Activated CD4-positive, CD25-positive, alpha-beta regulatory T cell treated with anti-CD3 and anti-CD28 coated beads, Interleukin-2, amount 50 U/mL, for 72 hours (primary cell): ENCODE measurements at regions not wholly inside any gene's neighbourhood (a gene's known extent, or its start where the extent isn't known, plus 50 kb on each side); places are given as distances from the start of the nearest gene placed in this dataset.

Experiments used
- DNase-seq: peaks from one replicate; pipeline ENCODE4 v3.0.0; 2021

DNA sequence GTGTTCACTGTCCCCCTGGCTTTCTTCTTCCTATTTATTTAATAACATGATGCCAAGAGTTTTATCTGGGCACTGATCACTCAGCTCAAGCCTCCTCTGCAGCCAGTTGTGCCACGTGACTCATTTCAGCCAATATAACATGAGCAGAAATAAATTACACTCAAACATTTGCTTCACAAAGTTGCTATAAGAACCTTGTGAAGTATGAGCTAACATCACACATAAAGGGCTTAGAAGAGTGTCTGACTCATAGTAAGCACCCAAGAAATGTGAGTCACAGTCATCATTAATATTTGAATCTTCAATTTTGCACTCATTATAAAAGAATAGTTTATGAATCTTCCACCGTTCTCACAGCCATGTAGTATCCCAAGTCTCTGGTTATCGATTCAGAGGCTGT lies 414.6 kb upstream of the NPVF start:
- no peak for DNase-seq

DNA sequence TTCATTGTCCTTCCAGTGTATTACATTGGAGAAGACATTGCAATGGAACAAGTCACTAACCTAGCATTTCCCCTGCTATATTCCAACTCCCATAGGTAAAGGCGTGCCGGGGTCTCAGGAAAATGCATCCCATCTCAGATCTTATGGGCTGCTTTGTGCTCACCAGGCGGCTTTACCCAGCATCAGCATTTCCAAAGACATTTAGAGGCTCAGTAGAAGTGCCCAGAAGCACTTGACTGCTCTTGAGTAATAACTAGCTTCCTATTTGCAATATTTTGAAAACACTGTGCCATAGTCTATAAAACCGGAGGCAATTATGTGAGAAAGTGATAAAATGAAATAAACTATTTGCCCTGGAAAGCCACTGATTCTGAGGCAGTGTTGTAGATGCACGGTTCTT lies 415.0 kb upstream of the NPVF start:
- DNase-seq, result no peak

DNA sequence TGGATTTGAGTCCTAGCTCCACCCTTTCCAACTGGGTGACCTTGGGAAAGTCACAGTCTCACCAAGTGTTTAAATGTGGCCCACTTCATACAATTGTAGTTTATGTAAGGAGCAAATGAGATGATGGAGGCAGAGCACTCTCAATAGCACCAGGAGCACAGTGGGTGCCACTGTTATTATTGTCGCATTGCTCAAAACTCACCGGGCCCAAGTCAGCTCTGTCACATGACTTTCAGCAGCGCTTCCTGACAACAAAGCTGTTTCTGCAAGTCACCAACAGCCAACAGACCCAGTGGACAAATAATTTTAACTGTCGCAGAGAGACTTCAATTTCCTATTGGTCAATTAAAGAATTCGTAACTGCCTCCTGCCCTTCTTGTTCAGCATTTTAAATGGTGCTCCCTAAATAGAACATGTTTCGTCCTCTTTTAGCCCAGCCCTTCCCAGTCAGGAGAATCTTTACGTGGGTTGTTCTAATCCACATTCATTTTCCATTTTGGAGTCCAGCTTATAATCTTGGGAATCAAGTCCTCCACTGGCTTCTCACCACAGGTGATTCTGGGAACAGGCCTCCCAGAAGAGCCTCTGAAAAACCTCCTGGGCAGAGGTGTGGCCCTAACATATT lies 415.6 kb upstream of the NPVF start:
- DNase-seq, result no peak

DNA sequence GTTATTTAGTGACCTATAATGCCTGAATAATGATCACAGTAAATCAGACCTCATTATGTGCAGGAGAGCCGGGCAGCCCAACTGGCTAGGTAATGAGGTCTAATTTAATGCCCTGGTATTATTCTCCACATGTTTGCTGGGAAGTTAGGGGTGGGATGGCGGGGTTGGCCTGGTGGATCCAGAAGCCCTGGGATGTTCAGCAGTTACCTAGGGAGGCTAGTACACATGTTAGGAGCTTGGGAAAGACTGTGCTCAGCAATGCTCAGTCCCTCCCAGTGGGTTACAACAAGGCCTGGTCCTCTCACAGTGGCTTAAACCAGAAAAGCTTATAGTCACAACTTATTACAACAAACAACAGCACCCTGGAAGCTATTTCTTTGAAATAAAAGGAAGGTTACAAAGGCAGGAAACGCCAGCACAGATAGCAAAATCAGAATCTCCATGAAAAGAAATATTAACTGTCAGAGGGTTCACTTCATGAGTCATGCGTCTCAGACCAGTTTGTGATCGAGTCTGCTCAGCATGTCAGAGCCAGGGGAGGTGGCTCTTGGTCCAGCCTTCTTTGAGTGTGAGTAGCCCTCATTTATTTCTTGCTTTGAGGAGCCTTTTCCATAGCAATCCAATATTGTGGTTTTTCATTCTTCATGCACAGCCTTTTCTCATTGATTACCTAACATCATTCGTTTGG lies 418.6 kb upstream of the NPVF start:
- DNase-seq, result no peak

DNA sequence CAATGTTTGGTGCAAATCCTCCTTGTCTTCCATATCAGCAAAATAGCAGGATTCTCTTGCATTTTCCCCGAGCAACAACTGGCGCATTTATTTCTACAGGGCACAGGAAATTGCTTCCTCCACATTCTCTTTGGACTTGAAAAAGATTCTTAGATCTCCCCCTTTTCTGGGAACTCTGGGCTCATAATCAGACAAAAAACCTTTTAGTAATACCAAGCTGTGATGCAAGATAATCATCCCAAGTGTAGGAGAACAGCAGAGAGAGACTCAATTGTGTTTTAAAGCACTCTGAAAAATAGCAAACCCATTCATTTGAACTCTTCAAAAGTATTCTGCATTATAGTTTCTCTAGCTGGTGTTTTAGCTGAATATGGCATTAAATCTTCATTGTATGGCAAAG lies 419.6 kb upstream of the NPVF start:
- no peak for DNase-seq

DNA sequence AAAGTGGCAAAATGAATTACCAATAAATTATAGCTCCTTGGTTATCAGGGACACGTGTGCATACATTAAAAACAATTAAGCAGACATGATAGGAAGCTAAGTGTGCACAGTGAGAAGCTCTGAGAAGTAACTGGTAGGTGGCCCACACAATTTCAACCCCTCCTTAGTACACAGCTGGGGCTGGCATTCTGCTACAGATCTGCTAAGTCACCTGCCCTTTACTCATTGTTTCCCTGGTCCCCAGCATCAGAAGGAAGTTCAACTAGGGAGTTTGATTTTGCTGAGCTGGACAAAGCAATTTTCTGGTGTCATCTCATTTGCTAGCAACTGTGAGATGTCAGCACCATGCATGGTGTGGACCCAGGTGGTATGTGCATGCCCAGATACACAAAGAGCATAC lies 424.1 kb upstream of the NPVF start:
- DNase-seq, result no peak

DNA sequence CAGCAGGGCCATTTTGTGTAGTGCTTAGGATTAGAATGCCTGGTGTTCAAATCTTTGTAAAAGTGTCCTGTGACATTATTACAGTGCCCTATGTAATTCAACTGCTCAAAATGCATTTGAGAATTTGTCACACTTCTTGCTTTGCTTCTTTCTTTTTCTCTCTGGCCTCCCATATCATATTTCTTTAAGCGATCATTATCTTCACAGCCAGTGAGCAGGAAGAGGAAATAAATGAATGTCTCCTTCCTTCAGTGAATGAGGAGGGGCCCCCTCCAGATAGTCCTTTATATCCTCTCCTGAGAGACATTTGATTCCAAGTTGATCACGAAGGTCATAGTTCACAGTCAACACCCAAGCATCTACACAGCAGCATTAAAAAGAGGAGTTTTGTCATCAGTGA lies 425.1 kb upstream of the NPVF start:
- DNase-seq, result no peak

DNA sequence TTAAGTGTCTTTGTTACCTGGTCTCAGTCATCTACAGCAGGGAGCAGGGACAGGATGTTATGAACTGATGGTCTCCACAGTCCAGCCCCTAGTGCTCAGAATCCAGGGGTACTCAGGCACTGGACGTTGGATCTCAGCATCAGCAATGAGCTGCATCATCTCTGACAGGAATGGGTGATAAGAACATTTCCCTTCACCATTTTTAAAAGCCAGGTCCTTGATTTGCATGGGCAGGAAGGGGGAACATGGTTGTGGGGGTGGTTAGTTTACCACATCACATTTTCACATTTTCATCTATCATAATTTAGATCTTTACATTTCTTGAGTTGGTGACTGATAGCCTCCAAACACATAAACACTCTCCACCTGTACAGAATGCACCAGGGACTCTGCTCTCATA lies 427.8 kb upstream of the NPVF start:
- no peak for DNase-seq

DNA sequence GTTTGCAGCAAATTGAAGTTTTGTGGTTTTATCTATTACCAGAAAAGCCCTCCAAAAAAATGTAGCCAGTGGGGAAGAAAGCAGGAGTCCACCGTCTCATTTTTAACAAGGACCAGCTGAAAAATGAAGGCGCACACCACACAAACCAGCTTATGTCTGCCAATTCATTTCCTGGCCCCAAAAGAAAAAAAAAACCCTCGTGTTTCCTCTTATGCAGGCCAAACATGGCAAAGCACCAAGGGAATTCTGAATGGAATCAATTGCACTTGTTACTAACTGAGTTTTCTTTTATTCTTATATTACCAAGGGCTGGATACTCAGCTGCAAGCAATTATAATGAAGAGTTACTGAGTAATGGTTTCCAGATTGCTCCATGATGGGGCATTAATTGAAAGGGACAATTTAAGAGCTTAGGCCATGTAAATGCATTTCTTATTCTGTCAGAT lies 428.3 kb upstream of the NPVF start:
- no peak for DNase-seq

DNA sequence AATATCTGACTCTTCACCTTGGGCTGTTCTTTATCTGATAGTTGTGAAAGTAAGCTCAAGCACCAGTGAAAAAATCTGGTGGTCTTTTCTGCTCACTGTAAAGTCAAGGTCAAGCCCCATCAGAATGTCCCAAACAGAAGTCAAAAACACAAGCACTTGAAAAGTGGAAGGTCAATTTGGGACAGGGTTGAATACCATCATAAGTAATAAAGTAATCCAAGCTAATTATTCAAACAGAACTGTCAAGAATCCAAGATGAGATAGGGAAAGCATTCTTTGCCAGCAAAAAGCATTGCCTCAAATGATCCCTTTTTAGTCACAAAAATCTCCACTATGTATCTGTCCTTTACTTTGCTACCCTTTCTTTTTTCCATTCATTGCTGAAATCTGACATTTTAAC lies 430.1 kb upstream of the NPVF start:
- DNase-seq, result no peak

DNA sequence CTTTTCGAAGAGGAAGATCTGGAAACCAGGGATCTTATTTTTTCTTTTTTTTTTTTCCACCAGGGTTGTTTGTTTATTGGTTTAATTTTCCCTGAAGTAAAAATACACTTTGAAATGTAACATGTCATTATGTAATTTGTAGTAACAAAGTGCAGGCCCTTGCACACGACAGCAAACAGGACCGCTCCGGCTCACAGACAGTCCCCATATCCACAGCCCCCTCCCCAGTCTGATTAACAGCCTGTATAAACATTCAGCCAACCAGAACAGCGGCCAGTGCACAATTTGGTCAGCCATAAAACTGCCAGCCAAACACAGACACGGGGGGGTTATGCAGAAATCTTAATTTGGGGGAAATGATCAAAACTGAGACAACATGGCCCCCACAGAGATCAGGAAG lies 431.6 kb upstream of the NPVF start:
- DNase-seq, result no peak

DNA sequence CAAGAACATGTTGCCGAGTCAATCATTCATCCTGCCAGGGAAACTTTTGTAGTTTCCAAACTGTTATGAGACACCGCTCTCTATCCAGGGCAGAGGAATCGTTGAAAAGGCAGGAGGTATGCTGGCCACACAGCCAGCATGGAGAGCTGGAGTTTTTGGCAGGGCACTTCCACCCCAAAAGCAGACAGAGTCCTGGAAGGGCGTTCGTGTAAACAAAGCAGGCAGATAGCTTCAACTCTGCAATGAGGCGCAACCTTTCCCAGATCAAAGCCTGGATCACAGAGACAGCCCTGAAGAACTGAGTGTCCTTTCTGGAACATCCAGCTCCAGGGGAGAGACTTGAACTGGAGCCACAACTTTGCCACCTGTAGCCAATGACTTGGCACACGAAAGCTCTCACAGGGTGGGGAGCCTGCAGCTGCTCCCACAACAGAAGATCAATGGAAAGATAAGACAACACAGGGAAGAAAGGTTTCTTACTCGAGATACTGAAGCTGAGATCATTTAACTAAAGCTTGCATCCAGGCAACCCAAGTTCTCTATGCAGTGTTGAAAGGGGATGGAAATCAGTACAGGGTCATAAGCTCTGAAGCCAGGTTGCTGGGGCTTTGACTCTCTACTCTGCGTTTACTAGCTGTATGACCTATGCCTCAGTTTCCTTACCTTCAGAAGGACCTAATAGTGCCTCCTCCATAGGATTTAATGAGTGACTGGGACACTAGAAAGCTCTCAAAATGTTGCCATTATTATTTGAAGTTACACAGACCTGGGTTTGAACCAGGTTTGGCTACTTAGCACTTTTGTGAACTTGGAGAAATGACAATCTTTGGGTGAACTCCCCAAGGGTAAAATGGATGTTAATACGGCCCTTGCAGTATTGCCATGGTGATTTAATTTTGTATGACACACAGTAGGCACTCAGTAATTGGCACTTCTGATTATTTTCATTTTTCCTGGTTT lies 434.8 kb upstream of the NPVF start:
- DNase-seq, result no peak

DNA sequence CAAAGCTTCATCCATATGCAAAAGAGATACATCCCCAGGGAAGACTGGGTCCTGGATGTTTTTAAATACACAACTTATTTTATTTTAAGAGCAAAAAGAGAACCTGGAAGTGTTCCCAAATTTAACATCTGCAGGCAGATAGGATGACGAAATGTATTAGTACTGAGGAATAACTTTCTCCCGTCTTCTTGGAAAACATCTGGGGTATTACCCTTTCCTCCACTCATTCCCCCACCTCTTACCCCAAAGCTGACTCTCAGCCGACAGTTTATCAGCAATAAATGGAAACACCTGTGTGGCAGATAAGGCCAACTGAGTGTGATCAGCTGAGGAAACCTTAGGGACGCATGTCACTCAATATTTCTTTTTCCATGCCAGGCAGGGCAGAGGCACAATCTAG lies 435.6 kb upstream of the NPVF start:
- DNase-seq, result no peak

DNA sequence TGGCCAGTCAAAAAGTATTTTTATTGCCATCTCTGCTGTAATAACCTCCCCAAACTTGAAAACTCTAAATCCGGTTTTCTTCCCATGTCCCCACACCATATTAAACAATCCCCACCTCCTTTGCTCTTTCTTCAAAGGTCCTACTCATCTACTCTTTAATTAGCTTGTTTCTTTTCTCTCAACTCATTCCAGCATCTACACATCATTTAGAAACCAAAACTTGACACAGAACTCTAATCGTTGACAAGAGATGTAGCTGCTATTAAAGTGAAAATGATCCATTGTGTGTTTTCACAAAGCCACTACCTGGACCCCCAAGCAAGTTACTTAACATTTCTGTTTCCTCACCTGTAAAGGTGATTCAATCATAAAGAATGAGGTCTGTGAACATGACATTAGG lies 436.3 kb upstream of the NPVF start:
- no peak for DNase-seq

DNA sequence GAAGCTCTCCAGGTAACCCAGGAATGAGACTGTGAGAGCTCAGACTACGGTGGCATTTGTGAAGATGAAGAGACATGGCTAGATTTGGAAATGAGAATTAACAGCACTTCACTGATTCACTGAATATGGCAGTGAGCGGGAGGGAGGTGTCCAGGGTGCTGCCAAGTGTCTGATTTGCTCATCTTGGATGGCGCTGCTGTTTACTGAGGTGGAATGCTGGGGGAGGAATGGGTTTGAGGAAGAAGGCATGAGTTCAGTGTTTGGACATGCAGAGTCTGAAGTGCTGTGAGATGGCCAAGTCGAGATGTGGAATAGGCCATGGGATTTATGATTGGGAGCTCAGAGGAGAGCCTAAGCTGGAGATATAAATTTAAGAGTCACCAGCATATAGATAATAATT lies 437.1 kb upstream of the NPVF start:
- DNase-seq, result no peak

DNA sequence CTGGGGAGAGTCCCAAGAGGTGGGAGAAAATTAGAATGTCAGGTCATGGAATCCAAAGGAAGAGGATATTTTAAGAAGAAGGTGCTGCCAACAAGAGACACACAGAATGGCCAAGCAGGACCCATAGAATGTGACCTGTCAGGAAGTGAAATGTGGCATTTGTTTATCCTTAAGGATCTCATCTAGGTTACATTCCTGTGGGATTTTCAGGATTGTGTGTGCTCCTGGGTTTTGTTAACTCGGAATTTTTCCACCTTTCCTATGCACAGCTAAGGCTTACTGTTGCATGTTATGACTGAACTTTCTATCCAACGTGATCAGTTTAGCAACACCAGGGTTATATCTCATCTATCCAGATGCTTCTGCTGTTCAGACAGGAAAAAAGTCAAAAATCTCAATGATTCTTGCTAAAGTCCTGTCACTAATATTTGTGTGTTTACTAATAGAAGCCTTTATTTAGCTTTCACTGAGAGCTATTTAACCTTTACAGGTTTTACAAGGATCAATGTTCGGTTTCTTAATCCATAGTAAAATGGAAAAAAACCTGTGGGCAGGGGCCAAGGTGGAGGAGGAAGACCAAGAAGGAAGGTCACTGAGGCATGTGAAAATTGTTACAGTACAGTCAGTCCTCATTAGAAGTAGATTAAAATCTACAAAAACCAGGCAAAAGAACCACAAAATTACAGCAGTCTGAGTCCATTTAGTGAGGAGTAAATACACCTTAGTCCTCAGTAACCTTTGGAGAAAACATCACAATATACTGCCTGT lies 437.8 kb upstream of the NPVF start:
- no peak for DNase-seq

DNA sequence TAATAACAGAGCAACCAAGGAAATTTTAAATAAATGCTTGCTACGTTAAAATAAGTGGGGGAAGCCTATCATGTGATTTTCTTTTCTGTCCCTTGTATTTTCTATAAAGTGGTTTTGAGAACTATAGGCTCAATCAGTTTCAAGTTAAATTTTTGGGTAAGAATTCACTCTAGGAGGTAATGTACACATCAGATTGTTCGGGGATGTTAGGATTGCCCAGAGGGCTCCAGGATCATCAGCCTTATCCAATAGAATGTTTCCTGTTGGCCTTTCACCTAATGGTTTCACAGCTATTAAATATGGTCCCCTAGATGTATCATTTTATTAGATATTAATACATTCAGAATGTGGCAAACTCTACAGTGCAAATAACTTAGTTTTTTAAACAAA lies 438.4 kb upstream of the NPVF start:
- DNase-seq, result no peak

DNA sequence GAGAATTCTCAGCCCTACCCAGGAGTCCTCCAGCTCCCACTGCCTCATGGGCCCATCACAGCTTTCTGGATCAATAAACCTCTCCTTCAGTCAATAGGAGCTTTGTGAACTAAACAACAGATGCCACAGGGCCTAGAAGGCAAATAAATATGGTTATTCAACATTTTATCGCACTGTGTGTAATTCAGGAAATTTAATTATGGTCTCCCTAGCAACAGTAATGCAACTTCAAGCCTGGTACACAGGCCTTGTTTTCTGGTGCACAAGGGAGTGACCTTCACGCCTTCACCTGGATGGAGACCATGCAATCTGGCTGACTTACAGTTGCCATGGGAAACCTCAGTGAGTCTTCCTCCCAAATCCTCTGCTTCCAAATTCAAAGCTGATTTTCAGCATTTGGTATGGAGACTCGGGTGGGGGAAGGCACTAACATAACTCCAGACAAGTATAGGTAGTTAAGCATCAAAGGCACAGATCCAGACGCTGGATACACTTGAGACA lies 441.0 kb upstream of the NPVF start:
- DNase-seq, result no peak

DNA sequence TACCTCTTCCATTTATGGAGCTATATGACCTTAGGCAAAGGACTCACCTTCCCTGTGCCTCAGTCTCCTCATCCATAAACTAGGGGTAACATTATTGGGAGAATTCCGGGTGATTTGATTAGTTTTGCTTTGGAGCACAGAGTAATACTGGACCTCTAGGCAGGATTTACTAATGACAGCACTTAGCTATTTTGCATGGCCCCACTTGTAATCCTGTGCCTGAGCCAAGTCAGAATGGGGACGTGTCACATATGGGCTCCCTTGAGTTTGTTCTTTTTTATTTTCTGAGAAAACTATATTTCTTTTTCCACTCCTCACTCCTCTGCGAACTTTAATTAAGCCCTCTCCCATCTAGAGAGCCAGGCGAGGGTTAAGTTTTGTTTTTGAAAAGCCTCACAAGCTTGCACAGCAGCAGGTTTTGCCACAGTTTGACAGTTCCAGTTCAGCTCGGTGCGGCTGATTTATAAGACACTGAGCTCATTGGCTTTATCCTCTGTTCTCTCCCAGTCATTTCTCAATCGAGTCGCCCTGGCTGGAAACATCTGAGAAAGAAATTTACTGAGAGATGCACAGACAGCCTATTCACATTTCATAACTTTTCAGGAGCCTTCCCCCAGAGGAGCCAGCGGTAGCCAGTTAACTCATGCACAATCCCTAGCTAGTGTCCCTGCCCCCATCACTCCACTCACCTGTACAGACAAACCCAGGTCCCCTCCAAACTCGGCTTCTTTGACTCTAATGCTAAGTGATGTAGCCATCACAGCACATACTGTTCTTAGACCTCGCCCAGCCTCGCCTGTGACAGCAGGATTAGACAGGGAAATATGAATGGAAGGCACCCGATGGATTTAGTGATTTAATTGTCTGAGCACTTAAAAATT lies 441.9 kb upstream of the NPVF start:
- no peak for DNase-seq

DNA sequence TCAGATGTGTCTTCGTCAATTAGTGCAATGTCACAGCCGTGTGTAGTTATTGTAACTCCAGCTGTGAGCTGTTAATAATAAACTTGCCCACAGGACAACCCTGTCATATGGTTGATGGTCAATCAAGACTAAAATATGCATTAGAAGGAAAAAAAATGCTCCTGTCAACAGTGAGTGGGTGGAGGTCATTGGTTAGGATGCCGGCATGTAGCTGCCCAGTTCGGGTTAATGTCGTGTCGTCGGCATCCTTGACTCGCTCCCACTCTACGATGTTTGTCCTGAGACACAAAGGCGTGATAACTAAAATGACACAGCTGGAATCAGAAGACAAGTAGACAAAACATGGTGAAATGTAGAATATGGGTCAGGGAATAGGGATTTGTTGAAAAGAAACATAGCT lies 442.8 kb upstream of the NPVF start:
- DNase-seq, result no peak

DNA sequence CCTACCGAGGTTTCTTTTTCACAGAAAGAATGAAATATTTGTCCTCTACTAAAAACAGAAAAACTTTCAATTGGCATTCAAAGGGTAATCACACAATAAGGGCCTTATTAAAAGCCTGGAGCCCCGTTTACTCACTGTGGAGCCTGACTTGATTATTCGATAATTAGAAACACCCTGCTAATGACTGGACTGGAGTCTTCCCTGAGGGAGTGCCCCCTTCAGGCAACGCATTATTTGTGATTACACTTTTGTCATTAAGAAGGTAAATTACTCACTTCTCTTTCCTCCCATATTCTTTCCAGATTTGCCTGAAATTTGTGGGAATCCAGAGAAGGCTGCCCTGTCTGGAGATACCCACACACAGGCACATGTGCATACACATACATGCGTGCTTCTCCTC lies 444.2 kb upstream of the NPVF start:
- DNase-seq, result no peak
